H9 (cell line): ENCODE measurements at regions not wholly inside any gene's neighbourhood (a gene's known extent, or its start where the extent isn't known, plus 50 kb on each side); places are given as distances from the start of the nearest gene placed in this dataset.

Experiments used
- DNase-seq: peaks from one replicate; pipeline ENCODE4 v3.0.0-alpha.2; 2017
- H2AFZ ChIP-seq: one replicate; pipeline ENCODE4 v1.6.1; 2013; ENCODE audit warnings: mild to moderate bottlenecking, low read length, control low read depth, moderate library complexity
- H2AK5ac ChIP-seq: 2 replicates; pipeline ENCODE4 v1.6.1; 2013; ENCODE audit warnings: low read length, control low read depth, mixed read lengths; ENCODE audit not compliant: insufficient read length
- H2BK120ac ChIP-seq: one replicate; pipeline ENCODE4 v1.6.1; 2013; ENCODE audit warnings: low read depth, mild to moderate bottlenecking, low read length, control low read depth, inconsistent platforms; ENCODE audit not compliant: poor library complexity, severe bottlenecking
- H2BK12ac ChIP-seq: 2 replicates; pipeline ENCODE4 v1.6.1; 2013; ENCODE audit warnings: low read length, control low read depth, mixed read lengths, low read depth; ENCODE audit not compliant: insufficient read length
- H2BK15ac ChIP-seq: 2 replicates; pipeline ENCODE4 v1.6.1; 2013; ENCODE audit warnings: low read depth, low read length, control low read depth
- H2BK20ac ChIP-seq: one replicate; pipeline ENCODE4 v1.6.1; 2013; ENCODE audit warnings: low read depth, mild to moderate bottlenecking, low read length, control low read depth, inconsistent platforms; ENCODE audit not compliant: poor library complexity, severe bottlenecking
- H2BK5ac ChIP-seq: 2 replicates; pipeline ENCODE4 v1.6.1; 2013; ENCODE audit warnings: low read length, control low read depth, mixed read lengths; ENCODE audit not compliant: insufficient read length
- H3K14ac ChIP-seq: 2 replicates; pipeline ENCODE4 v1.6.1; 2013; ENCODE audit warnings: low read length, control low read depth; ENCODE audit not compliant: insufficient read depth
- H3K18ac ChIP-seq: 2 replicates; pipeline ENCODE4 v1.6.1; 2013; ENCODE audit warnings: low read depth, mild to moderate bottlenecking, mixed read lengths, low read length, control low read depth; ENCODE audit not compliant: insufficient read length
- H3K23ac ChIP-seq: 2 replicates; pipeline ENCODE4 v1.6.1; 2013; ENCODE audit warnings: low read length, control low read depth, mixed read lengths, low read depth; ENCODE audit not compliant: insufficient read length
- H3K23me2 ChIP-seq: 2 replicates; pipeline ENCODE4 v1.6.1; 2013; ENCODE audit warnings: low read depth, mild to moderate bottlenecking, mixed read lengths, low read length, control low read depth; ENCODE audit not compliant: insufficient read length, poor library complexity, severe bottlenecking
- H3K27ac ChIP-seq: 2 replicates; pipeline ENCODE4 v1.5.1; 2013; ENCODE audit warnings: low read length, control low read depth, mixed read lengths, low read depth; ENCODE audit not compliant: insufficient read length
- H3K27me3 ChIP-seq: 2 replicates; pipeline ENCODE4 v1.6.1; 2013; ENCODE audit warnings: low read length, control low read depth, inconsistent platforms; ENCODE audit not compliant: insufficient read depth
- H3K4ac ChIP-seq: 2 replicates; pipeline ENCODE4 v1.6.1; 2013; ENCODE audit warnings: low read depth, mild to moderate bottlenecking, control low read depth, inconsistent platforms, low read length, moderate library complexity
- H3K4me1 ChIP-seq: 2 replicates; pipeline ENCODE4 v1.6.1; 2013; ENCODE audit warnings: low read length, control low read depth, inconsistent platforms; ENCODE audit not compliant: insufficient read depth
- H3K4me2 ChIP-seq: 2 replicates; pipeline ENCODE4 v1.6.1; 2013; ENCODE audit warnings: low read length, control low read depth, mixed read lengths; ENCODE audit not compliant: insufficient read length, insufficient read depth
- H3K56ac ChIP-seq: 2 replicates; pipeline ENCODE4 v1.6.1; 2013; ENCODE audit warnings: low read depth, mild to moderate bottlenecking, mixed read lengths, low read length, control low read depth; ENCODE audit not compliant: insufficient read length
- H3K79me1 ChIP-seq: 2 replicates; pipeline ENCODE4 v1.6.1; 2013; ENCODE audit warnings: low read depth, mild to moderate bottlenecking, moderate library complexity, low read length, control low read depth, inconsistent platforms; ENCODE audit not compliant: insufficient read depth, poor library complexity, severe bottlenecking
- H3K79me2 ChIP-seq: 2 replicates; pipeline ENCODE4 v1.6.1; 2013; ENCODE audit warnings: low read length, control low read depth, inconsistent platforms; ENCODE audit not compliant: insufficient read depth
- H3K9ac ChIP-seq: 2 replicates; pipeline ENCODE4 v1.6.1; 2013; ENCODE audit warnings: low read length, control low read depth, mixed read lengths; ENCODE audit not compliant: insufficient read length; ENCODE audit errors: extremely low read depth
- H3K9me3 ChIP-seq: one replicate; pipeline ENCODE4 v1.6.1; 2013; ENCODE audit warnings: low read depth, low read length, inconsistent platforms; ENCODE audit not compliant: control insufficient read depth
- H3T11ph ChIP-seq: one replicate; pipeline ENCODE4 v1.6.1; 2013; ENCODE audit warnings: mild to moderate bottlenecking, low read length, control low read depth, inconsistent platforms
- H4K20me1 ChIP-seq: one replicate; pipeline ENCODE4 v1.6.1; 2013; ENCODE audit not compliant: control insufficient read depth, insufficient read length, insufficient read depth
- H4K5ac ChIP-seq: 2 replicates; pipeline ENCODE4 v1.6.1; 2013; ENCODE audit warnings: low read depth, mild to moderate bottlenecking, mixed read lengths, low read length, control low read depth; ENCODE audit not compliant: insufficient read length
- H4K8ac ChIP-seq: replicated peaks from 2 replicates; pipeline ENCODE4 v1.6.1; 2013; ENCODE audit warnings: low read length, control low read depth, mixed read lengths, low read depth; ENCODE audit not compliant: insufficient read length
- H4K91ac ChIP-seq: 2 replicates; pipeline ENCODE4 v1.6.1; 2013; ENCODE audit warnings: low read depth, mild to moderate bottlenecking, moderate library complexity, mixed read lengths, low read length, control low read depth; ENCODE audit not compliant: insufficient read length
- H3K27ac Mint-ChIP-seq, 3 experiments: 2 replicates in 2 of 3; 3 replicates in 1 of 3; pipeline ENCODE4 v1.8.0; 2020 to 2021; ENCODE audit warnings: mixed read lengths in 3 of 3, mild to moderate bottlenecking in 1 of 3, moderate library complexity in 1 of 3
- H3K27me3 Mint-ChIP-seq: 2 replicates; pipeline ENCODE4 v1.8.0; 2021; ENCODE audit warnings: low read depth, mild to moderate bottlenecking, moderate library complexity, mixed read lengths
- H3K36me3 Mint-ChIP-seq, 3 experiments: 2 replicates in 2 of 3; 3 replicates in 1 of 3; pipeline ENCODE4 v1.8.0; 2020 to 2021; ENCODE audit warnings: low read depth in 3 of 3, mixed read lengths in 3 of 3; ENCODE audit not compliant: insufficient read depth in 1 of 3
- H3K4me1 Mint-ChIP-seq, 2 experiments: 2 replicates each; pipeline ENCODE4 v1.8.0; 2020; ENCODE audit warnings: mixed read lengths in 2 of 2
- H3K4me3 Mint-ChIP-seq, 2 experiments: 2 replicates in 1 of 2; 3 replicates in 1 of 2; pipeline ENCODE4 v1.8.0; 2020 to 2021; ENCODE audit warnings: mild to moderate bottlenecking in 2 of 2, mixed read lengths in 2 of 2, moderate library complexity in 1 of 2
- H3K9me3 Mint-ChIP-seq, 2 experiments: 2 replicates in 1 of 2; 3 replicates in 1 of 2; pipeline ENCODE4 v1.8.0; 2020; ENCODE audit warnings: mild to moderate bottlenecking in 2 of 2, mixed read lengths in 2 of 2, moderate library complexity in 1 of 2
- WGBS: extraction: QIAGEN DNeasy Blood & Tissue Kit; methylation state at CpG from one replicate; pipeline ENCODE4 v1.1.7; 2013; ENCODE audit warnings: missing lambda C conversion rate, low lambda C conversion rate, mixed read lengths; ENCODE audit not compliant: insufficient read length; ENCODE audit errors: extremely low coverage; 5-methylcytosine and 5-hydroxymethylcytosine counted together
- TF ChIP-seq, protein P1 (sequence below): fragments of 200-600 bp; sonication (generic); conservative IDR thresholded peaks from 3 replicates; pipeline ENCODE4 v1.8.0; 2021; ENCODE audit warnings: antibody characterized with exemption, mild to moderate bottlenecking

DNA sequence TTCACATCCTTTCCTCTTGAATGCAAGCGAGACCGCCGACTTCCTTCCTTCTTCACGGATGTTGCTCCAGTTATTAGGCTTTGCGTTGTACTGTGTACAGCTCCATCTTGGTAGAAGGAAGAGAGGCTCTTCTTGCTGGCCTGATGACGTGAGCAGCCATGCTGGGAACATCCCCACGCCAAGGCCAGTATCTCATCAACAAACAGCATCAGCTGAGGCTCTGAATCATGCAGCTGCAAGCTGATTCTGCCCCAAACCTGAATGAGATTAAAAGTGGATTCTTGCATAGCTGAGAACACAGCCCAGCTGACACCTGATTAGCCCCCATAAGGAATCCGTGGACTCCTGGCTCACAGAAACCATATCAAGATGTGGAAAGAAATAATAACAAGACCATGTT lies 809.6 kb downstream of the EFNB2 start:
- H3K27me3 ChIP-seq: no peaks in the 10 kb centered on the region
- Mint-ChIP-seq H3K4me3 (no peak overlapping the region), H3K9me3 (no peaks in the 10 kb centered on the region), H3K36me3 (no peaks in the 10 kb centered on the region), H3K27me3 (no peaks in the 10 kb centered on the region), H3K27ac (no peak overlapping the region; a peak in 1 of 7 replicates), H3K4me1 (no peaks in the 10 kb centered on the region)
- no peak overlapping the region for H2AFZ ChIP-seq
- no peak overlapping the region for H3K56ac ChIP-seq
- no peak overlapping the region for H2AK5ac ChIP-seq
- no peak overlapping the region for H3K4me2 ChIP-seq
- no peak overlapping the region for H2BK120ac ChIP-seq
- H3K18ac ChIP-seq: no peak overlapping the region
- H3K23me2 ChIP-seq: no peaks in the 10 kb centered on the region
- H2BK20ac ChIP-seq: no peak overlapping the region
- H3T11ph ChIP-seq: no peak overlapping the region
- no peaks in the 10 kb centered on the region for H4K20me1 ChIP-seq
- no peak overlapping the region for H2BK12ac ChIP-seq
- no peaks in the 10 kb centered on the region for H3K9me3 ChIP-seq
- no peak overlapping the region for H4K8ac ChIP-seq
- TF ChIP-seq, protein P1, sequence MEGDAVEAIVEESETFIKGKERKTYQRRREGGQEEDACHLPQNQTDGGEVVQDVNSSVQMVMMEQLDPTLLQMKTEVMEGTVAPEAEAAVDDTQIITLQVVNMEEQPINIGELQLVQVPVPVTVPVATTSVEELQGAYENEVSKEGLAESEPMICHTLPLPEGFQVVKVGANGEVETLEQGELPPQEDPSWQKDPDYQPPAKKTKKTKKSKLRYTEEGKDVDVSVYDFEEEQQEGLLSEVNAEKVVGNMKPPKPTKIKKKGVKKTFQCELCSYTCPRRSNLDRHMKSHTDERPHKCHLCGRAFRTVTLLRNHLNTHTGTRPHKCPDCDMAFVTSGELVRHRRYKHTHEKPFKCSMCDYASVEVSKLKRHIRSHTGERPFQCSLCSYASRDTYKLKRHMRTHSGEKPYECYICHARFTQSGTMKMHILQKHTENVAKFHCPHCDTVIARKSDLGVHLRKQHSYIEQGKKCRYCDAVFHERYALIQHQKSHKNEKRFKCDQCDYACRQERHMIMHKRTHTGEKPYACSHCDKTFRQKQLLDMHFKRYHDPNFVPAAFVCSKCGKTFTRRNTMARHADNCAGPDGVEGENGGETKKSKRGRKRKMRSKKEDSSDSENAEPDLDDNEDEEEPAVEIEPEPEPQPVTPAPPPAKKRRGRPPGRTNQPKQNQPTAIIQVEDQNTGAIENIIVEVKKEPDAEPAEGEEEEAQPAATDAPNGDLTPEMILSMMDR: no peak
- no peak overlapping the region for H3K27ac ChIP-seq
- no peaks in the 10 kb centered on the region for H3K79me1 ChIP-seq
- H3K14ac ChIP-seq: no peak overlapping the region
- no peak overlapping the region for H2BK5ac ChIP-seq
- no peaks in the 10 kb centered on the region for H3K4me1 ChIP-seq
- no peak overlapping the region for H4K5ac ChIP-seq
- no peak for DNase-seq
- no peaks in the 10 kb centered on the region for H3K79me2 ChIP-seq
- no peak overlapping the region for H4K91ac ChIP-seq
- H3K23ac ChIP-seq: no peak overlapping the region
- H3K9ac ChIP-seq: no peak overlapping the region
- no peak overlapping the region for H2BK15ac ChIP-seq
- no peak overlapping the region for H3K4ac ChIP-seq
- no CpG with 5 or more reads among the region's 8 CpGs for WGBS
